Caco-2 (cell line): ENCODE measurements at regions not wholly inside any gene's neighbourhood (a gene's known extent, or its start where the extent isn't known, plus 50 kb on each side); places are given as distances from the start of the nearest gene placed in this dataset.
A peak's percentile ranks its signal among the peaks of the same experiment; 100 is the strongest.

Experiments
- BruUV-seq: library from RNA; stranded (reverse); fragments of 400-500 nt; replicated peaks from 2 replicates; lab custom pipeline; 2021; lab: Mats Ljungman, UMichigan
- CTCF ChIA-PET: fragments of 300-600 bp; sonication (Branson Sonifier 250); formaldehyde crosslinking; loops from one replicate; lab custom pipeline; 2022; ENCODE audit warnings: antibody characterized with exemption; lab: Charles Lee
- POLR2A ChIA-PET: fragments of 300-600 bp; sonication (Branson Sonifier 250); formaldehyde crosslinking; loops from one replicate; lab custom pipeline; 2022; ENCODE audit warnings: antibody characterized with exemption; lab: Charles Lee
- DNase-seq, 2 experiments: peaks; one replicate each; pipeline versions ENCODE4 v3.0.0 to v3.0.0-alpha.2; 2020 to 2022
- H3K27me3 ChIP-seq: replicated peaks from 2 replicates; pipeline ENCODE4 v1.6.0; 2011; ENCODE audit warnings: low read length; ENCODE audit not compliant: control insufficient read depth, insufficient read depth
- H3K36me3 ChIP-seq: 2 replicates; pipeline ENCODE4 v1.5.1; 2011; ENCODE audit warnings: low read length; ENCODE audit not compliant: control insufficient read depth, insufficient read depth
- H3K4me1 ChIP-seq: fragments of 250-450 bp; sonication (Bioruptor Pico); 2 replicates; pipeline ENCODE4 v1.5.1; 2020; ENCODE audit warnings: mild to moderate bottlenecking
- H3K4me3 ChIP-seq: 2 replicates; pipeline ENCODE4 v1.5.1; 2011; ENCODE audit warnings: low read depth, mild to moderate bottlenecking, control low read depth, low read length
- H3K9me3 ChIP-seq: fragments of 250-450 bp; sonication (Bioruptor Pico); 2 replicates; pipeline ENCODE4 v1.5.1; 2020; ENCODE audit warnings: mild to moderate bottlenecking, moderate library complexity
- H3K27ac Mint-ChIP-seq: one replicate; pipeline ENCODE4 v1.8.0; 2022; ENCODE audit warnings: mixed read lengths; ENCODE audit not compliant: unreplicated experiment
- H3K27me3 Mint-ChIP-seq: one replicate; pipeline ENCODE4 v1.8.0; 2022; ENCODE audit warnings: mixed read lengths; ENCODE audit not compliant: insufficient read depth, unreplicated experiment
- H3K36me3 Mint-ChIP-seq: one replicate; pipeline ENCODE4 v1.8.0; 2022; ENCODE audit warnings: mild to moderate bottlenecking, mixed read lengths; ENCODE audit not compliant: insufficient read depth, unreplicated experiment
- H3K4me1 Mint-ChIP-seq: one replicate; pipeline ENCODE4 v1.8.0; 2022; ENCODE audit warnings: low read depth, mixed read lengths; ENCODE audit not compliant: unreplicated experiment
- H3K4me3 Mint-ChIP-seq: one replicate; pipeline ENCODE4 v1.8.0; 2022; ENCODE audit warnings: mild to moderate bottlenecking, moderate library complexity, mixed read lengths; ENCODE audit not compliant: unreplicated experiment
- H3K9me3 Mint-ChIP-seq: one replicate; pipeline ENCODE4 v1.8.0; 2022; ENCODE audit warnings: mixed read lengths; ENCODE audit not compliant: unreplicated experiment
- intact Hi-C: fragments of 100-400 bp; cut with micrococcal nuclease; formaldehyde crosslinking; loops from one replicate; pipeline ENCODE4 v1.10.0; 2022; ENCODE audit not compliant: unreplicated experiment
- TF ChIP-seq, protein P1 (sequence below), 2 experiments: fragments of 200-600 bp in 1 of 2; IDR thresholded peaks; 1 replicate in 1 of 2; 2 replicates in 1 of 2; pipeline versions ENCODE4 v1.5.1 to v1.8.0; 2011 to 2022; ENCODE audit warnings: antibody characterized with exemption in 1 of 2, control low read depth in 1 of 2, inconsistent platforms in 1 of 2, low read depth in 1 of 2, low read length in 1 of 2, mild to moderate bottlenecking in 1 of 2, moderate library complexity in 1 of 2; ENCODE audit not compliant: insufficient read depth in 1 of 2, severe bottlenecking in 1 of 2, unreplicated experiment in 1 of 2

DNA sequence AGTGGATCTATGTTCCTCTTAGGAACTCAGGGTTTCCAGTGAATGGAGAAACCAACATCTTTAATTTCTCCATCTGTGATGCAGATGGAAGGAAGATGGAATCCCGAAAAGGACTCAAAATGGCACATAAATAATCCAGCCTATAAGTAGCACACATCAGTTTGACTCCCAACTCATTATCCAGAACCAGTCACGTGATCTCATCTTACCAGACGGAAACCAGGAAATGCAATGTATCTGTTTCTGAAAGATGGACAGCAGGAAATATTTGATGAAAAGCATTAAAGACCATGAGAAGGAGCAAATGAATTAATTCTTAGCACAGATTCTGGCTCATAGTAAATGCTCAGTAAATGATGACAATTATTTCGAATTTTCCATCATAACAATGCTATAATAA, 443.1 kb upstream of the FMR1 start:
- Histone ChIP-seq H3K27me3 (no peaks in the 10 kb centered on the region), H3K4me3 (no peak overlapping the region), H3K4me1 (no peaks in the 10 kb centered on the region), H3K9me3 (no peaks in the 10 kb centered on the region), H3K36me3 (no peaks in the 10 kb centered on the region)
- no peaks in the 10 kb centered on the region for H3K9me3 Mint-ChIP-seq
- DNase-seq: no peak
- H3K36me3 Mint-ChIP-seq: no peaks in the 10 kb centered on the region
- H3K4me1 Mint-ChIP-seq: no peaks in the 10 kb centered on the region
- intact Hi-C loops: no loop called here
- H3K27ac Mint-ChIP-seq: no peak overlapping the region
- TF ChIP-seq, protein P1, sequence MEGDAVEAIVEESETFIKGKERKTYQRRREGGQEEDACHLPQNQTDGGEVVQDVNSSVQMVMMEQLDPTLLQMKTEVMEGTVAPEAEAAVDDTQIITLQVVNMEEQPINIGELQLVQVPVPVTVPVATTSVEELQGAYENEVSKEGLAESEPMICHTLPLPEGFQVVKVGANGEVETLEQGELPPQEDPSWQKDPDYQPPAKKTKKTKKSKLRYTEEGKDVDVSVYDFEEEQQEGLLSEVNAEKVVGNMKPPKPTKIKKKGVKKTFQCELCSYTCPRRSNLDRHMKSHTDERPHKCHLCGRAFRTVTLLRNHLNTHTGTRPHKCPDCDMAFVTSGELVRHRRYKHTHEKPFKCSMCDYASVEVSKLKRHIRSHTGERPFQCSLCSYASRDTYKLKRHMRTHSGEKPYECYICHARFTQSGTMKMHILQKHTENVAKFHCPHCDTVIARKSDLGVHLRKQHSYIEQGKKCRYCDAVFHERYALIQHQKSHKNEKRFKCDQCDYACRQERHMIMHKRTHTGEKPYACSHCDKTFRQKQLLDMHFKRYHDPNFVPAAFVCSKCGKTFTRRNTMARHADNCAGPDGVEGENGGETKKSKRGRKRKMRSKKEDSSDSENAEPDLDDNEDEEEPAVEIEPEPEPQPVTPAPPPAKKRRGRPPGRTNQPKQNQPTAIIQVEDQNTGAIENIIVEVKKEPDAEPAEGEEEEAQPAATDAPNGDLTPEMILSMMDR (IDR thresholded peaks at IDR 0.05; ENCODE audit: insufficient read depth in 1 of 2, low read depth in 1 of 2, low read length in 1 of 2, severe bottlenecking in 1 of 2, unreplicated experiment in 1 of 2): no peak
- no peak overlapping the region for H3K4me3 Mint-ChIP-seq
- ChIA-PET POLR2A (no interaction called here), CTCF (no interaction called here)
- H3K27me3 Mint-ChIP-seq: no peaks in the 10 kb centered on the region
- BruUV-seq: no TSS peak

DNA sequence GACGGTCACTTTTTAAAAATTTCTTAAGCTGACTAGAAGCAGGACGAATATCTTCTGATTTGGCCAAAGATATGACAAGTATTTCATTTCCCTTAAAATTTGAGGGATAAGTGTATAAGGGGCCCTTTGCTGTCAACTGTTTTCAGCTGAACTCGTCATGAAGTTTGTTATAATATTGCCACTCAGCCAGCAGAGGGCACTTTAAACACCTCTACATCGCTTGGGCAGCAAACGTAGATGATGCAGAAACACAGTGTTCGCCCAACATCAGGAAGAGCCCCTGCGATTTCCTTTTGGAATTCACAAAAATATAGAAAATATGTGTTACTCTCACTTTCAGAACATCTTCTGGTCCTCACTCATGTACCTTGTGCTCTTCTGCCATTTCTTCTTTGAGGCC, 435.7 kb upstream of the FMR1 start:
- TF ChIP-seq, protein P1 (IDR thresholded peaks at IDR 0.05; ENCODE audit: insufficient read depth in 1 of 2, low read depth in 1 of 2, low read length in 1 of 2, severe bottlenecking in 1 of 2, unreplicated experiment in 1 of 2): peak; percentile 22 to 42
- intact Hi-C loops: loop anchor here (1.0 kb wide), 2 partner anchors 74 to 126 kb away; no protein-coding TSS in a partner anchor
- no peaks in the 10 kb centered on the region for H3K27me3 ChIP-seq
- H3K4me3 ChIP-seq: no peak overlapping the region
- peak in 1 of 2 experiments; percentile 4 for DNase-seq
- no TSS peak for BruUV-seq
- Mint-ChIP-seq H3K4me3 (no peak overlapping the region), H3K27ac (no peak overlapping the region), H3K36me3 (no peaks in the 10 kb centered on the region), H3K27me3 (no peaks in the 10 kb centered on the region), H3K4me1 (no peaks in the 10 kb centered on the region), H3K9me3 (no peaks in the 10 kb centered on the region)
- ChIA-PET POLR2A (no interaction called here), CTCF (no interaction called here)
- H3K36me3 ChIP-seq: no peaks in the 10 kb centered on the region
- no peaks in the 10 kb centered on the region for H3K4me1 ChIP-seq
- no peaks in the 10 kb centered on the region for H3K9me3 ChIP-seq

DNA sequence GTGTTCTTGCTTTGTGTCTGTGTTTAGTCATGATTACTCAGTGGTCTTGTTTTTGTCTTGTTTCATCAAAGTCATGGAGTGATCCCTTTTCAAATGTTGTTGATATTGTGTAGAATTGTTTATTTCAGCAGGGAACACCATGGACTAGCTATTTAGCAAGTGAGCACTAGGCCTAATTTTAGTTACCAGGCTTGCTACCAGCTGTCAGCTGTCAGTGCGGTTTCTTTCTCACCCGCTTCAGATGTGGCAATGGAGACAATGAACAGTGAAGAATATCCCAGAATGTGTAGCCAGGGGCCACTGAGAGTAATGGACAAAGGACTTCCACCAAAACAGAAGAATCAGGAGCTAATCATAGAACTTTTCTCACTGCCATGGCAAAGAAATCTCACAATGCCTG, 432.8 kb upstream of the FMR1 start:
- no peaks in the 10 kb centered on the region for H3K27me3 Mint-ChIP-seq
- ChIA-PET POLR2A (no interaction called here), CTCF (no interaction called here)
- H3K4me3 Mint-ChIP-seq: no peak overlapping the region
- Histone ChIP-seq H3K9me3 (no peaks in the 10 kb centered on the region), H3K27me3 (no peaks in the 10 kb centered on the region), H3K4me3 (no peak overlapping the region), H3K4me1 (no peaks in the 10 kb centered on the region), H3K36me3 (no peaks in the 10 kb centered on the region)
- TF ChIP-seq, protein P1 (IDR thresholded peaks at IDR 0.05; ENCODE audit: insufficient read depth in 1 of 2, low read depth in 1 of 2, low read length in 1 of 2, severe bottlenecking in 1 of 2, unreplicated experiment in 1 of 2): no peak
- no peak overlapping the region for H3K27ac Mint-ChIP-seq
- H3K36me3 Mint-ChIP-seq: no peaks in the 10 kb centered on the region
- no peak for DNase-seq
- no peaks in the 10 kb centered on the region for H3K4me1 Mint-ChIP-seq
- intact Hi-C loops: no loop called here
- no peaks in the 10 kb centered on the region for H3K9me3 Mint-ChIP-seq
- BruUV-seq: no TSS peak
